OCI-LY1 (cell line): ENCODE measurements at regions not wholly inside any gene's neighbourhood (a gene's known extent, or its start where the extent isn't known, plus 50 kb on each side); places are given as distances from the start of the nearest gene placed in this dataset.

Experiments used
- H2AFZ ChIP-seq: fragments of 200-600 bp; sonication (generic), shearing (Covaris generic); 2 replicates; pipeline ENCODE4 v1.6.0; 2014; ENCODE audit warnings: antibody characterized with exemption, mild to moderate bottlenecking, low read length
- H3F3A ChIP-seq: fragments of 200-600 bp; sonication (generic), shearing (Covaris generic); 2 replicates; pipeline ENCODE4 v1.6.0; 2014; ENCODE audit warnings: mild to moderate bottlenecking, antibody characterized with exemption, low read length, moderate library complexity; ENCODE audit not compliant: insufficient read depth
- H3K27ac ChIP-seq: fragments of 200-600 bp; sonication (generic); 2 replicates; pipeline ENCODE4 v1.5.1; 2014; ENCODE audit warnings: low read length, mixed run types, mild to moderate bottlenecking, low read depth; ENCODE audit not compliant: poor library complexity, severe bottlenecking
- H3K27me3 ChIP-seq: fragments of 200-600 bp; sonication (generic); 2 replicates; pipeline ENCODE4 v1.6.0; 2014; ENCODE audit warnings: antibody characterized with exemption, mild to moderate bottlenecking, low read length, moderate library complexity; ENCODE audit not compliant: insufficient read depth
- H3K36me3 ChIP-seq: fragments of 200-600 bp; sonication (generic); 2 replicates; pipeline ENCODE4 v1.6.1; 2014; ENCODE audit warnings: mild to moderate bottlenecking, antibody characterized with exemption, low read length, moderate library complexity, mixed read lengths; ENCODE audit not compliant: insufficient read depth
- H3K4me1 ChIP-seq: fragments of 200-600 bp; sonication (generic); 2 replicates; pipeline ENCODE4 v1.5.1; 2014; ENCODE audit warnings: mild to moderate bottlenecking, low read length, moderate library complexity; ENCODE audit not compliant: insufficient read depth, severe bottlenecking
- H3K4me2 ChIP-seq: fragments of 200-600 bp; sonication (generic), shearing (Covaris generic); 2 replicates; pipeline ENCODE4 v1.6.1; 2014; ENCODE audit warnings: low read length
- H3K4me3 ChIP-seq: fragments of 200-600 bp; sonication (generic); 2 replicates; pipeline ENCODE4 v1.5.1; 2014; ENCODE audit warnings: low read length, low read depth, mild to moderate bottlenecking, mixed read lengths; ENCODE audit not compliant: poor library complexity, severe bottlenecking
- H3K79me2 ChIP-seq: fragments of 200-600 bp; shearing (Covaris generic); 2 replicates; pipeline ENCODE4 v1.6.1; 2016; ENCODE audit warnings: mixed run types, low read length, mixed read lengths; ENCODE audit not compliant: insufficient read depth
- H3K9ac ChIP-seq: fragments of 200-600 bp; sonication (generic), shearing (Covaris generic); 2 replicates; pipeline ENCODE4 v1.6.1; 2014; ENCODE audit warnings: mild to moderate bottlenecking, low read length, mixed read lengths
- H3K9me2 ChIP-seq: fragments of 200-600 bp; sonication (generic), shearing (Covaris generic); 2 replicates; pipeline ENCODE4 v1.6.1; 2014; ENCODE audit warnings: low read depth, mild to moderate bottlenecking, low read length, mixed read lengths
- H3K9me3 ChIP-seq: fragments of 200-600 bp; shearing (Covaris generic); 2 replicates; pipeline ENCODE4 v1.6.1; 2014; ENCODE audit warnings: low read length, mixed read lengths
- H4K20me1 ChIP-seq: fragments of 200-600 bp; sonication (generic), shearing (Covaris generic); 2 replicates; pipeline ENCODE4 v1.6.0; 2016; ENCODE audit warnings: mild to moderate bottlenecking, low read length; ENCODE audit not compliant: insufficient read depth
- CTCF ChIP-seq: fragments of 200-600 bp; sonication (generic), shearing (Covaris generic); IDR thresholded peaks from 2 replicates; pipeline ENCODE4 v1.5.1; 2017; ENCODE audit warnings: mild to moderate bottlenecking, antibody characterized with exemption, low read length, moderate library complexity, mixed read lengths
- EZH2 ChIP-seq: fragments of 200-600 bp; sonication (generic), shearing (Covaris generic); IDR thresholded peaks from 2 replicates; pipeline ENCODE4 v1.8.0; 2017; ENCODE audit warnings: borderline replicate concordance, mixed run types, mild to moderate bottlenecking, antibody characterized with exemption, low read length, moderate library complexity, mixed read lengths

- no peak overlapping the region for H3K4me3 ChIP-seq
- H3K27ac ChIP-seq: no peak overlapping the region
- no peak overlapping the region for H2AFZ ChIP-seq
- H4K20me1 ChIP-seq: no peaks in the 10 kb centered on the region
- H3K4me1 ChIP-seq: no peaks in the 10 kb centered on the region
- H3K27me3 ChIP-seq: no peaks in the 10 kb centered on the region
- H3K4me2 ChIP-seq: no peak overlapping the region
- H3K9me2 ChIP-seq: no peaks in the 10 kb centered on the region
- no peaks in the 10 kb centered on the region for H3K36me3 ChIP-seq
- no peaks in the 10 kb centered on the region for H3F3A ChIP-seq
- TF ChIP-seq CTCF (no peak), EZH2 (no peak)
- H3K9ac ChIP-seq: no peak overlapping the region
- H3K9me3 ChIP-seq: no peaks in the 10 kb centered on the region
- H3K79me2 ChIP-seq: no peaks in the 10 kb centered on the region
Measured at GRCh38 chr21:35971824-35972223, 88.5 kb downstream of the SETD4 start.

- H3K9me3 ChIP-seq: no peaks in the 10 kb centered on the region
- H3K27me3 ChIP-seq: no peaks in the 10 kb centered on the region; the same call in 1 of the 2 replicates
- H3K79me2 ChIP-seq: no peaks in the 10 kb centered on the region
- no peaks in the 10 kb centered on the region for H3K9me2 ChIP-seq
- no peak overlapping the region for H3K4me2 ChIP-seq
- no peaks in the 10 kb centered on the region for H3F3A ChIP-seq
- H2AFZ ChIP-seq: no peak overlapping the region
- no peaks in the 10 kb centered on the region for H3K4me1 ChIP-seq
- H3K36me3 ChIP-seq: no peaks in the 10 kb centered on the region
- TF ChIP-seq EZH2 (no peak), CTCF (no peak)
- no peak overlapping the region for H3K9ac ChIP-seq
- no peak overlapping the region for H3K4me3 ChIP-seq
- no peak overlapping the region for H3K27ac ChIP-seq
- H4K20me1 ChIP-seq: no peaks in the 10 kb centered on the region
Measured at GRCh38 chr21:35969281-35969680, 91.0 kb downstream of the SETD4 start.

- no peak overlapping the region for H3K9ac ChIP-seq
- no peak for TF ChIP-seq EZH2
- TF ChIP-seq CTCF: no peak
- no peak overlapping the region for H2AFZ ChIP-seq
- H3F3A ChIP-seq: no peaks in the 10 kb centered on the region
- no peaks in the 10 kb centered on the region for H3K9me3 ChIP-seq
- no peaks in the 10 kb centered on the region for H3K9me2 ChIP-seq
- no peaks in the 10 kb centered on the region for H3K4me1 ChIP-seq
- H3K4me2 ChIP-seq: no peak overlapping the region
- no peak overlapping the region for H3K27ac ChIP-seq
- no peaks in the 10 kb centered on the region for H3K79me2 ChIP-seq
- H4K20me1 ChIP-seq: no peaks in the 10 kb centered on the region
- no peaks in the 10 kb centered on the region; the same call in 1 of the 2 replicates for H3K27me3 ChIP-seq
- H3K4me3 ChIP-seq: no peak overlapping the region
- H3K36me3 ChIP-seq: no peaks in the 10 kb centered on the region
Measured at GRCh38 chr21:35968564-35968963, 91.8 kb downstream of the SETD4 start.
